Hepatocyte (in vitro differentiated cells): ENCODE measurements at regions not wholly inside any gene's neighbourhood (a gene's known extent, or its start where the extent isn't known, plus 50 kb on each side); places are given as distances from the start of the nearest gene placed in this dataset.

Experiments used
- DNase-seq: peaks from one replicate; pipeline ENCODE4 v3.0.0-alpha.2; 2016; ENCODE audit warnings: low spot score
- H2AFZ ChIP-seq: fragments of 200-600 bp; sonication (generic); 2 replicates; pipeline ENCODE4 v1.6.0; 2016; ENCODE audit warnings: antibody characterized with exemption, mild to moderate bottlenecking
- H3K27ac ChIP-seq: fragments of 200-600 bp; sonication (generic); 2 replicates; pipeline ENCODE4 v1.5.1; 2016; ENCODE audit warnings: mild to moderate bottlenecking
- H3K27me3 ChIP-seq: fragments of 200-600 bp; sonication (generic); 2 replicates; pipeline ENCODE4 v1.6.1; 2016
- H3K36me3 ChIP-seq: fragments of 200-600 bp; sonication (generic); replicated peaks from 2 replicates; pipeline ENCODE4 v1.5.1; 2016; ENCODE audit warnings: low read depth; ENCODE audit not compliant: insufficient read depth
- H3K4me1 ChIP-seq: fragments of 200-600 bp; sonication (generic); 2 replicates; pipeline ENCODE4 v1.5.1; 2016; ENCODE audit warnings: mild to moderate bottlenecking, moderate library complexity; ENCODE audit not compliant: insufficient read depth
- H3K4me2 ChIP-seq: fragments of 200-600 bp; sonication (generic); 2 replicates; pipeline ENCODE4 v1.6.0; 2016
- H3K4me3 ChIP-seq: fragments of 200-600 bp; sonication (generic); 2 replicates; pipeline ENCODE4 v1.5.1; 2016; ENCODE audit warnings: mild to moderate bottlenecking
- H3K79me2 ChIP-seq: fragments of 200-600 bp; sonication (generic); 2 replicates; pipeline ENCODE4 v1.6.0; 2017; ENCODE audit warnings: mild to moderate bottlenecking
- H3K9me2 ChIP-seq: fragments of 200-600 bp; sonication (generic); replicated peaks from 2 replicates; pipeline ENCODE4 v1.6.0; 2017; ENCODE audit warnings: mild to moderate bottlenecking; ENCODE audit not compliant: insufficient read depth
- H3K9me3 ChIP-seq: fragments of 200-600 bp; sonication (generic); 2 replicates; pipeline ENCODE4 v1.5.1; 2016; ENCODE audit warnings: low read depth, mild to moderate bottlenecking
- H4K20me1 ChIP-seq: fragments of 200-600 bp; sonication (generic); 2 replicates; pipeline ENCODE4 v1.6.0; 2016; ENCODE audit warnings: mild to moderate bottlenecking; ENCODE audit not compliant: insufficient read depth, poor library complexity, severe bottlenecking
- CTCF ChIP-seq: fragments of 200-600 bp; sonication (generic); IDR thresholded peaks from 2 replicates; pipeline ENCODE4 v1.5.1; 2016; ENCODE audit warnings: antibody characterized with exemption, mild to moderate bottlenecking; ENCODE audit not compliant: poor library complexity
- EZH2 ChIP-seq: fragments of 200-600 bp; sonication (generic); IDR thresholded peaks from 2 replicates; pipeline ENCODE4 v1.6.1; 2016; ENCODE audit warnings: antibody characterized with exemption, mild to moderate bottlenecking, borderline replicate concordance
- EZH2phosphoT487 ChIP-seq: fragments of 200-600 bp; sonication (generic); IDR thresholded peaks from one replicate; pipeline ENCODE4 v1.6.1; 2018; ENCODE audit warnings: antibody characterized with exemption, mild to moderate bottlenecking, low read depth, moderate library complexity; ENCODE audit not compliant: unreplicated experiment, severe bottlenecking
- WGBS: methylation state at CpG from one replicate; pipeline ENCODE4 v1.1.6; 2016; ENCODE audit warnings: low lambda C conversion rate; ENCODE audit errors: missing lambda C conversion rate; 5-methylcytosine and 5-hydroxymethylcytosine counted together

GRCh38 chr5:2288466-2288865, 405.7 kb upstream of the IRX4 start:
- WGBS, result 98% methylated on average over 11 of the region's 11 CpGs
- H3K4me3 ChIP-seq, result no peak overlapping the region

GRCh38 chr5:2286250-2286649, 403.5 kb upstream of the IRX4 start:
- Histone ChIP-seq H3K9me3 (no peaks in the 10 kb centered on the region), H3K27me3 (no peaks in the 10 kb centered on the region), H3K4me3 (no peak overlapping the region), H4K20me1 (no peaks in the 10 kb centered on the region), H3K4me1 (no peaks in the 10 kb centered on the region), H3K4me2 (no peak overlapping the region), H3K79me2 (no peaks in the 10 kb centered on the region), H3K36me3 (no peaks in the 10 kb centered on the region), H3K27ac (no peak overlapping the region), H2AFZ (no peak overlapping the region), H3K9me2 (no peaks in the 10 kb centered on the region)
- 86% methylated on average over 7 of the region's 7 CpGs for WGBS
- DNase-seq, result no peak
- TF ChIP-seq EZH2phosphoT487, result no peak
- no peak for TF ChIP-seq CTCF
- no peak for TF ChIP-seq EZH2

More at GRCh38 chr5:2288466-2288865, 405.7 kb upstream of the IRX4 start:
- Histone ChIP-seq H3K9me3 (no peaks in the 10 kb centered on the region), H2AFZ (no peak overlapping the region), H3K27me3 (no peaks in the 10 kb centered on the region), H3K9me2 (no peaks in the 10 kb centered on the region), H3K27ac (no peak overlapping the region), H3K4me2 (no peak overlapping the region), H3K4me1 (no peaks in the 10 kb centered on the region), H3K79me2 (no peaks in the 10 kb centered on the region), H4K20me1 (no peaks in the 10 kb centered on the region), H3K36me3 (no peaks in the 10 kb centered on the region)
- no peak for TF ChIP-seq EZH2
- no peak for TF ChIP-seq EZH2phosphoT487
- no peak for DNase-seq

- DNase-seq, result no peak
- no peaks in the 10 kb centered on the region for H3K4me1 ChIP-seq
- H3K9me3 ChIP-seq, result no peaks in the 10 kb centered on the region
- WGBS, result 79% methylated on average over 8 of the region's 8 CpGs
- H3K36me3 ChIP-seq, result no peaks in the 10 kb centered on the region
- no peaks in the 10 kb centered on the region for H3K27me3 ChIP-seq
- no peak overlapping the region for H3K4me3 ChIP-seq
- H4K20me1 ChIP-seq, result no peaks in the 10 kb centered on the region
- H3K79me2 ChIP-seq, result no peaks in the 10 kb centered on the region
- no peak overlapping the region for H3K4me2 ChIP-seq
- no peaks in the 10 kb centered on the region for H3K9me2 ChIP-seq
- no peak overlapping the region for H2AFZ ChIP-seq
- TF ChIP-seq EZH2phosphoT487 (no peak), EZH2 (no peak), CTCF (no peak)
- H3K27ac ChIP-seq, result no peak overlapping the region
Measured at GRCh38 chr5:2284678-2285077, 402.0 kb upstream of the IRX4 start.

GRCh38 chr5:2283481-2284045, 400.8 kb upstream of the IRX4 start:
- no peaks in the 10 kb centered on the region for H3K79me2 ChIP-seq
- no peak overlapping the region for H3K4me2 ChIP-seq
- no peak for DNase-seq
- TF ChIP-seq EZH2phosphoT487, result no peak
- no peak for TF ChIP-seq EZH2
- TF ChIP-seq CTCF, result no peak
- H4K20me1 ChIP-seq, result no peaks in the 10 kb centered on the region
- no peak overlapping the region for H3K4me3 ChIP-seq
- H3K27me3 ChIP-seq, result no peaks in the 10 kb centered on the region
- no peaks in the 10 kb centered on the region for H3K36me3 ChIP-seq
- H3K27ac ChIP-seq, result no peak overlapping the region
- H2AFZ ChIP-seq, result no peak overlapping the region
- H3K9me3 ChIP-seq, result no peaks in the 10 kb centered on the region
- WGBS, result 95% methylated on average over 8 of the region's 10 CpGs
- no peaks in the 10 kb centered on the region for H3K9me2 ChIP-seq
- H3K4me1 ChIP-seq, result no peaks in the 10 kb centered on the region
